GM12878 (cell line): ENCODE measurements at regions not wholly inside any gene's neighbourhood (a gene's known extent, or its start where the extent isn't known, plus 50 kb on each side); places are given as distances from the start of the nearest gene placed in this dataset.

Experiments used
- E4F1 ChIP-seq: fragments of 450-650 bp; IDR thresholded peaks from 2 replicates; pipeline ENCODE4 v1.6.1; 2018; ENCODE audit warnings: borderline replicate concordance, mild to moderate bottlenecking; ENCODE audit not compliant: partially characterized antibody
- ETV6 ChIP-seq, 2 experiments: fragments of 450-650 bp in 1 of 2; IDR thresholded peaks in 1 of 2; conservative IDR thresholded peaks in 1 of 2; 2 replicates each; pipeline ENCODE4 v1.6.1; 2014; ENCODE audit warnings: antibody characterized with exemption in 1 of 2, borderline replicate concordance in 1 of 2, low read depth in 1 of 2, mild to moderate bottlenecking in 1 of 2, moderate library complexity in 1 of 2
- FOXK2 ChIP-seq: fragments of 450-650 bp; IDR thresholded peaks from 2 replicates; pipeline ENCODE4 v1.6.1; 2017; ENCODE audit warnings: mild to moderate bottlenecking, moderate library complexity
- HDGF ChIP-seq: fragments of 450-650 bp; IDR thresholded peaks from 2 replicates; pipeline ENCODE4 v1.6.1; 2016; ENCODE audit warnings: antibody characterized with exemption
- JUND ChIP-seq: IDR thresholded peaks from 2 replicates; pipeline ENCODE4 v1.6.1; 2012; ENCODE audit warnings: low read depth, mild to moderate bottlenecking, low read length, improper control_type of control experiment, moderate library complexity
- KAT2A ChIP-seq: conservative IDR thresholded peaks from 2 replicates; pipeline ENCODE4 v1.6.1; 2011; ENCODE audit warnings: low read depth, low read length; ENCODE audit not compliant: control insufficient read depth
- KLF5 ChIP-seq: fragments of 450-650 bp; IDR thresholded peaks from 2 replicates; pipeline ENCODE4 v1.6.1; 2014; ENCODE audit warnings: mild to moderate bottlenecking; ENCODE audit not compliant: partially characterized antibody
- NR2C2 ChIP-seq: IDR thresholded peaks from 2 replicates; pipeline ENCODE4 v1.6.1; 2011; ENCODE audit warnings: borderline replicate concordance, low read depth; ENCODE audit not compliant: control insufficient read depth, insufficient read length
- SIX5 ChIP-seq: IDR thresholded peaks from 2 replicates; pipeline ENCODE4 v1.6.1; 2011; ENCODE audit warnings: mild to moderate bottlenecking, low read depth, low read length, moderate library complexity; ENCODE audit not compliant: severe bottlenecking
- ZNF217 ChIP-seq: fragments of 450-650 bp; IDR thresholded peaks from 2 replicates; pipeline ENCODE4 v1.6.1; 2017; ENCODE audit warnings: antibody characterized with exemption, mild to moderate bottlenecking

GRCh38 chr4:123599920-123600810, 203.6 kb downstream of the SPRY1 start (continued):
- TF ChIP-seq ZNF217 (peak; percentile 26; the same call in 1 of the 2 replicates), KAT2A (no peak), HDGF (no peak), FOXK2 (no peak; the same call in 1 of the 2 replicates), JUND (no peak), SIX5 (no peak), ETV6 (conservative IDR thresholded peaks at IDR 0.05 in 1 of 2, IDR thresholded peaks at IDR 0.05 in 1 of 2; ENCODE audit: borderline replicate concordance in 1 of 2, low read depth in 1 of 2) (no peak; a peak in 1 of 4 replicates), E4F1 (no peak), KLF5 (no peak), NR2C2 (no peak)
